ENCODE measurements at regions not wholly inside any gene's neighbourhood (a gene's known extent, or its start where the extent isn't known, plus 50 kb on each side); places are given as distances from the start of the nearest gene placed in this dataset.

DNA sequence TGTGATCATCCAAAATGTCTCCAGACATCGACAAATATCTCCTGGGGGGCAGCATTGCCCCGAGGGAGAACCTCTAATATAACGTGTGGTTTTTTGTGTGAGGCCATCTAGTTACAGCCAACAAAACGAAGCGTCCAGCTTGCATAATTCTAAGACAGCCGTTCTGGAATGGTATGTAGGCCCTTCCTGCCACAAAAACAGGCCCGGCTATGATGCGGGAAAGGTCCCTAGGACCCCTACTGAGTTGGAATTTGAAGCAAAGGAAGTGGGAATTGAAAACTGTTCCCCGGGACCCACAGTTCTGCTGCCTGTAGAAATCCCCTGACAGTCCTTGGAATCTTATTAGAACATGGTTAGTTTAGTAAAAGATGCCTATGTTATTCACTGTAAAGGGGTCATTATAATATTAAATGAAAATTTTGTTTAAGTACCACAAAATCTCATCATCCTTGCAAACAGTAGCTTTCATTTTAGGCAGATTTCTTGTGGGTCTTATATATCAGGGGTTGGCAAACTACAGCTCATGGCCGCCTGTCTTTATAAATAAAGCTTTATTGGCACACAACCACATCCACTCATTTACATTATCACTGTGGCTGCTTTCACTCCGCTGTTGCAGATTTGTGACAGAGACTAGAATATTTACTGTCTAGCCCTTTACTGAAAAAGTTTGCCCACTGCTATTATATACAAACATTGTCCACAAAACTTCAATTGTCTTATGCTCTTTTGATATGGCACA lies 70.7 kb downstream of the MSX2 start:
- POLR2A ChIA-PET (ENCODE audit: unreplicated experiment) = no interaction called here

GRCh38 chr5:174793684-174794328 lies 69.4 kb downstream of the MSX2 start:
- peak overlapping the region; percentile 70 for H3K4me2 ChIP-seq (ENCODE audit: low read length)
- H3F3A ChIP-seq (ENCODE audit: low read length, unreplicated experiment) = no peaks in the 10 kb centered on the region
- H3K9me2 ChIP-seq (replicated peaks; ENCODE audit: low read length) = no peaks in the 10 kb centered on the region
- H3K9me3 ChIP-seq (ENCODE audit: low read length) = no peaks in the 10 kb centered on the region
- DNase-seq (peak; percentile 61), ATAC-seq (peak; percentile 87)
- H3K36me3 ChIP-seq (ENCODE audit: low read depth, low read length) = no peaks in the 10 kb centered on the region
- ChIA-PET CTCF (interaction anchor here (0.6 kb wide), 3 partner anchors 43 to 375 kb away, joined by 3 to 18 read pairs (median 3); no protein-coding TSS in a partner anchor), POLR2A (ENCODE audit: unreplicated experiment) (interaction anchor here (0.6 kb wide), 1 partner anchor 70 kb away, joined by 3 read pairs; the partner anchor contains the start of gene MSX2)
- H3K27ac ChIP-seq (ENCODE audit: low read length) = no peak overlapping the region
- peak overlapping the region; percentile 83 for H2AFZ ChIP-seq (ENCODE audit: low read length)
- no peaks in the 10 kb centered on the region for H3K4me1 ChIP-seq (ENCODE audit: insufficient read depth, low read length)
- peak overlapping the region; percentile 37; the same call in 1 of the 2 replicates for H3K4me3 ChIP-seq (ENCODE audit: low read length)
- intact Hi-C loops (cut with micrococcal nuclease) = loop anchor here (1.0 to 2.0 kb wide), 2 partner anchors 375 to 467 kb away; no protein-coding TSS in a partner anchor
- H4K20me1 ChIP-seq (ENCODE audit: low read length) = no peaks in the 10 kb centered on the region
- H3K79me2 ChIP-seq (ENCODE audit: low read length) = no peaks in the 10 kb centered on the region
- no peak overlapping the region for H3K9ac ChIP-seq (ENCODE audit: low read length)
- H3K27me3 ChIP-seq (ENCODE audit: low read length) = no peaks in the 10 kb centered on the region
- BruUV-seq (replicated peaks) = no TSS peak
- TF ChIP-seq EZH2phosphoT487 (IDR thresholded peaks at IDR 0.05; ENCODE audit: borderline replicate concordance, low read length) (no peak), EZH2 (IDR thresholded peaks at IDR 0.05; ENCODE audit: low read length, unreplicated experiment) (no peak)
- TF ChIP-seq, protein P1, sequence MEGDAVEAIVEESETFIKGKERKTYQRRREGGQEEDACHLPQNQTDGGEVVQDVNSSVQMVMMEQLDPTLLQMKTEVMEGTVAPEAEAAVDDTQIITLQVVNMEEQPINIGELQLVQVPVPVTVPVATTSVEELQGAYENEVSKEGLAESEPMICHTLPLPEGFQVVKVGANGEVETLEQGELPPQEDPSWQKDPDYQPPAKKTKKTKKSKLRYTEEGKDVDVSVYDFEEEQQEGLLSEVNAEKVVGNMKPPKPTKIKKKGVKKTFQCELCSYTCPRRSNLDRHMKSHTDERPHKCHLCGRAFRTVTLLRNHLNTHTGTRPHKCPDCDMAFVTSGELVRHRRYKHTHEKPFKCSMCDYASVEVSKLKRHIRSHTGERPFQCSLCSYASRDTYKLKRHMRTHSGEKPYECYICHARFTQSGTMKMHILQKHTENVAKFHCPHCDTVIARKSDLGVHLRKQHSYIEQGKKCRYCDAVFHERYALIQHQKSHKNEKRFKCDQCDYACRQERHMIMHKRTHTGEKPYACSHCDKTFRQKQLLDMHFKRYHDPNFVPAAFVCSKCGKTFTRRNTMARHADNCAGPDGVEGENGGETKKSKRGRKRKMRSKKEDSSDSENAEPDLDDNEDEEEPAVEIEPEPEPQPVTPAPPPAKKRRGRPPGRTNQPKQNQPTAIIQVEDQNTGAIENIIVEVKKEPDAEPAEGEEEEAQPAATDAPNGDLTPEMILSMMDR (conservative IDR thresholded peaks at IDR 0.05; ENCODE audit: low read depth, low read length) = peak; percentile 84

More for the DNA sequence above, 70.7 kb downstream of the MSX2 start:
- Histone ChIP-seq H4K20me1 (ENCODE audit: low read length) (no peaks in the 10 kb centered on the region), H3K4me3 (ENCODE audit: low read length) (no peak overlapping the region), H3K9ac (ENCODE audit: low read length) (no peak overlapping the region), H3K4me2 (ENCODE audit: low read length) (no peak overlapping the region), H3K27me3 (ENCODE audit: low read length) (no peaks in the 10 kb centered on the region), H3K27ac (ENCODE audit: low read length) (no peak overlapping the region), H2AFZ (ENCODE audit: low read length) (no peak overlapping the region), H3F3A (ENCODE audit: low read length, unreplicated experiment) (no peaks in the 10 kb centered on the region), H3K9me3 (ENCODE audit: low read length) (no peaks in the 10 kb centered on the region), H3K79me2 (ENCODE audit: low read length) (no peaks in the 10 kb centered on the region), H3K4me1 (ENCODE audit: insufficient read depth, low read length) (no peaks in the 10 kb centered on the region), H3K36me3 (ENCODE audit: low read depth, low read length) (no peaks in the 10 kb centered on the region), H3K9me2 (replicated peaks; ENCODE audit: low read length) (no peaks in the 10 kb centered on the region)
- ATAC-seq (no peak), DNase-seq (no peak)
- CTCF ChIA-PET = no interaction called here
- intact Hi-C loops (cut with micrococcal nuclease) = no loop called here
- BruUV-seq (replicated peaks) = no TSS peak
- TF ChIP-seq, protein P1 (conservative IDR thresholded peaks at IDR 0.05; ENCODE audit: low read depth, low read length) = no peak
- TF ChIP-seq EZH2phosphoT487 (IDR thresholded peaks at IDR 0.05; ENCODE audit: borderline replicate concordance, low read length) (no peak), EZH2 (IDR thresholded peaks at IDR 0.05; ENCODE audit: low read length, unreplicated experiment) (no peak)
